Urinary bladder (tissue), 3 donors: ENCODE measurements at regions not wholly inside any gene's neighbourhood (a gene's known extent, or its start where the extent isn't known, plus 50 kb on each side); places are given as distances from the start of the nearest gene placed in this dataset.
A peak's percentile ranks its signal among the peaks of the same experiment; 100 is the strongest.

Source experiments
- DNase-seq: peaks from one replicate; pipeline ENCODE4 v3.0.0-alpha.2; 2015; ENCODE audit errors: extremely low spot score
- H3K27ac ChIP-seq: one replicate; pipeline ENCODE4 v1.5.1; 2013; ENCODE audit warnings: low read depth, mild to moderate bottlenecking, moderate library complexity
- H3K36me3 ChIP-seq: one replicate; pipeline ENCODE4 v1.6.1; 2013; ENCODE audit warnings: mild to moderate bottlenecking, moderate library complexity; ENCODE audit not compliant: insufficient read depth
- H3K4me1 ChIP-seq: one replicate; pipeline ENCODE4 v1.6.1; 2013; ENCODE audit warnings: mild to moderate bottlenecking, moderate library complexity; ENCODE audit not compliant: insufficient read depth
- H3K4me3 ChIP-seq: one replicate; pipeline ENCODE4 v1.5.1; 2013; ENCODE audit warnings: low read depth, low read length
- WGBS: extraction: QIAGEN DNeasy Blood & Tissue Kit; methylation state at CpG from one replicate; pipeline ENCODE4 v1.1.7; 2013; 5-methylcytosine and 5-hydroxymethylcytosine counted together
- donor health status: healthy with polysubstance abuse.
- donor health status: healthy.

DNA sequence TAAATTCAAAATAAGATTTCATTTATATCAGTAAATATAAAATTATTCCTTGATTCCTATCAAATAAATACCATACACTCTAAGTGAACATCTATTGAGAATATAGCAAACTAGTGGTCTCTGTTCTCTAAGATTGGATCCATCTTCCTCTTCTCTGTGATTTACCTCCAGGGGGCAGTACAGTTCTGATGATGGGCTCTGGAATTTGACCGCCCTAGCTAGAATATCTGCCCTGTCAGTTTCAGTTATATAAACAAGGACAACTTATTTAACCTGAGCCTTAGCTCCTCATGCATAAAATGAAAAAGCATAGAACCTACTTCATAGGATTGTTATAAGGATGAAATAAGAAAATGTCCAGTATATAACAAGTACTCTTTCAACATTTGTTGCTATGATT lies 171.1 kb upstream of the CCDC54 start:
- Histone ChIP-seq H3K36me3 (no peaks in the 10 kb centered on the region), H3K4me1 (no peaks in the 10 kb centered on the region), H3K27ac (no peak overlapping the region), H3K4me3 (no peak overlapping the region)
- no peak for DNase-seq
- WGBS: 68% methylated on average over 1 of the region's 1 CpG

DNA sequence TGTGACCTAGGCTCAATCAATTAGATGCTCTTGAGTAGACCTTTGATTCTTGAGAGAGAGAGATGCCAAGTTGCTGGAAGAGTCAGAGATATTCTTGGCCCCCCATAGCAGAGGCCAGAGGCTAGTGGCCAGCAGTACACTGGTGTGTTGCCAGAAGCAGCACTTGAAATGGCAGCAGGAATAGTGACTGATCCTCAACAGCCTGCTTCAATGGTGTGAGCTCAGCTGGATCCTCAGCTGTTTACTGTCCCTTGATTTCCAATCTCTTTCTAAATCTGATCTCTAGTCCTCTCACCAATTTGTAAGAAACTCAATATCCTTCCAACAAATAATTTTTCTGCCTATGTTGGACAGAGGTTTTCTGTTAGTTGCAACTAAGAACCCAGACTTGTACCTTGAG lies 170.3 kb upstream of the CCDC54 start:
- no peak for DNase-seq
- no peak overlapping the region for H3K4me3 ChIP-seq
- H3K4me1 ChIP-seq: no peaks in the 10 kb centered on the region
- no peak overlapping the region for H3K27ac ChIP-seq
- H3K36me3 ChIP-seq: no peaks in the 10 kb centered on the region

DNA sequence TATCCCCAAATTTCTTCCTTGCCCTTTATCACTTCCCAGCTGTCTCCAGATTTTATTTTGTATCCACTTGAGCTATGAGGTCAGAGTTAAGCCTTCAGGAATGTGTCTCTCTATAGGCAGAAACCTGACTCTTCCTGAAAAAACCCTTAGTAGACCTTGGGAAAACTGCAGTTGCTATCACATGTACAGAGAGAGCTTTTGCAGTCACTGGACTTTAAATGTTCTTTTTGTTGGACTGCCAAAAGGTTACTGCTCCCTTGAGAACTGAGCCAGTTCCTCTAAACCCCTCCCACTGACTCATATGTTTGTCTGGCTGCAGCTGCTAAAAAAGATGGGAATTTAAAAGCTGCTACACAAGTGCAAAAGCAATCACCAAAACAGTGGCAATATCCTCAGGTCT lies 169.1 kb upstream of the CCDC54 start:
- no peaks in the 10 kb centered on the region for H3K4me1 ChIP-seq
- H3K27ac ChIP-seq: no peak overlapping the region
- H3K36me3 ChIP-seq: no peaks in the 10 kb centered on the region
- peak; percentile 80 for DNase-seq
- no peak overlapping the region for H3K4me3 ChIP-seq

DNA sequence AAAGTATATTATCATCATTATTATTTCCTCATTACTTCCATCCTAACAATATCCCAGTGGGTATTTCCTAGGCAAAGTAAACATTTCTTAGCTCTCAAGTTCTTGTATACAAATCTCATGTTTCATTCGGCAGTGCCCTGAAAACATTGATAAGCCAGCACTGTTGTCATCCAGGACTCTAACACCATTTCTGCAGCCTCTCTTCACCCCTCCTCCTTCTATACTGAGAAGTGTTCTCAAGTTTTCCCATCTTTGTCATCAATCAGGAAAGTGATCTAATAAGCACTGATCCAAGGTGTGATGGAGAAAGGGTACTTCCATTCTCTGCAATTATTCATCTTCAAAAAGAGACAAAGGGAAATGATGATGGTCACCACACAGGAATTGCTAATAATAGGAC lies 168.4 kb upstream of the CCDC54 start:
- no peak overlapping the region for H3K4me3 ChIP-seq
- no peak for DNase-seq
- 27% methylated on average over 1 of the region's 1 CpG for WGBS
- no peaks in the 10 kb centered on the region for H3K36me3 ChIP-seq
- H3K27ac ChIP-seq: no peak overlapping the region
- H3K4me1 ChIP-seq: no peaks in the 10 kb centered on the region

DNA sequence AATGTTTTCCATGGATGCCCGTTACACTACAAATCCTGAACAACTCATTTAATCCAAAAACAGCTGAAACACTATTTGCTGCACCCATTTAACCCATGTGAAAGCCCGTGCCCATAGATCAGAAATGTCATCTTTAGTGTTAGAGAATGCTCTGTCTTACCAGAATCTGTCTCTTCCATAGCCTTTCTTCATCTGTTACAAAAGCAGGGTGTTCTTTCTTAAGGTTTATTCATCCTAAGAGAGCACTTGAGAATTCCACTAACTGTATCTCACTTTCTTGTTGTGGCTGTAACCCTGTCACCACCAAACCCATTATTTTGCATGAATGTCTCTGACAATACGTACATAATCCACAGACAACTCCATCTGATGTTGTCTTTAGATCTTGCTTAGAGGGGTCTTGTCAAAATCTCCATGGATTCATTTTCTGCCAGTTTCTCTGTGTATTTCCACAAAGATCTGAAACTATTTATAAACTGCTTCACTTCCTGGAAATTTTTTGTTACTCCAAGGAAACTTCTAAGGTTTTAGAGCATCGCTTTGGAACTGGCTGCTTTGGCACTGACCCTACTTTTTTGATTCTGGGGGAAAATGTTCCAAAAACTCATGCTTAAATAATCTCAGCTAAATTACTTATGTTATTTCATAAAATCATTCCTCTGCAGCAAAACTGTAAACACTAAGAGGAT lies 167.8 kb upstream of the CCDC54 start:
- 60% methylated on average over 4 of the region's 4 CpGs for WGBS
- no peak overlapping the region for H3K4me3 ChIP-seq

DNA sequence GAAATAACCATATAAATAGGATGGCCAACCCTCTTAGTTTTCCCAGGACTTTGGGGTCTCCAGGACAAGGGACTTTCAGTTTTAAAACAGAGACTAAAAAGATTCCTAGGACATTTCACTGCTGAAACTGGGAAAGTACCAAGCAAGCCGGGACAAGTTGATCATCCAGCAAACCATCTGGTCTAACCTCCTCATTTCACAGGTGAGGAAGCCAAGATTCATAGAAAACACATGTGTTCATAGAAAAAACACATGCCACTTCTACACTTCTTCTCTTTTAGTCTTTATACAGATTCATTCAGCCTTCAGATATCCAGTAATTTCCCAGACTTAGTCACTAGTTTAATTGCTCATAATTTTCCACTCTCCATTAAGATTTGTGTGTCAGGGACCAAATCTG lies 165.6 kb upstream of the CCDC54 start:
- 80% methylated on average over 1 of the region's 1 CpG for WGBS
- Histone ChIP-seq H3K36me3 (no peaks in the 10 kb centered on the region), H3K27ac (no peak overlapping the region), H3K4me3 (no peak overlapping the region), H3K4me1 (no peaks in the 10 kb centered on the region)
- DNase-seq: no peak

More for the DNA sequence above, 167.8 kb upstream of the CCDC54 start:
- DNase-seq: no peak
- Histone ChIP-seq H3K36me3 (no peaks in the 10 kb centered on the region), H3K4me1 (no peaks in the 10 kb centered on the region), H3K27ac (peak overlapping the region; percentile 23)

DNA sequence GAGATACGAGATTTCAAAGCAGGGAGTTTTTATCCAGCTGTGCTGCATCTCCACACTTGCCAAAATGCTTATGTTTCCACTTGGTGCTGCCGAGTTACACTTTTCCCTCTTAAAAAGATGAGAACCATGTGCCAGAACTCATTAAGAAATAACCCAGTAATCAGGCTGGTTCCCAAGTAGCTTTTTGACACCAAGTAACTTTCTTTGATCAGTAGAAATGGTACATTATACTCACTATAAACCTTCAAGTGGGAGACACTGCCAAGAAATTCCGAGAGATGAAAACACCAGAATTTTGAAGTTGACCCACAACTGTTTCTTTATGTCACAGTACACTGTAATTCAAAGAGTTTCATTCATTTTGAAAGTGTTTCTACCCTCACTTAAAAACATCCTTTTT lies 164.6 kb upstream of the CCDC54 start:
- WGBS: 32% methylated on average over 3 of the region's 3 CpGs
- H3K4me3 ChIP-seq: no peak overlapping the region
- DNase-seq: no peak
- H3K27ac ChIP-seq: no peak overlapping the region
- no peaks in the 10 kb centered on the region for H3K4me1 ChIP-seq
- H3K36me3 ChIP-seq: no peaks in the 10 kb centered on the region

DNA sequence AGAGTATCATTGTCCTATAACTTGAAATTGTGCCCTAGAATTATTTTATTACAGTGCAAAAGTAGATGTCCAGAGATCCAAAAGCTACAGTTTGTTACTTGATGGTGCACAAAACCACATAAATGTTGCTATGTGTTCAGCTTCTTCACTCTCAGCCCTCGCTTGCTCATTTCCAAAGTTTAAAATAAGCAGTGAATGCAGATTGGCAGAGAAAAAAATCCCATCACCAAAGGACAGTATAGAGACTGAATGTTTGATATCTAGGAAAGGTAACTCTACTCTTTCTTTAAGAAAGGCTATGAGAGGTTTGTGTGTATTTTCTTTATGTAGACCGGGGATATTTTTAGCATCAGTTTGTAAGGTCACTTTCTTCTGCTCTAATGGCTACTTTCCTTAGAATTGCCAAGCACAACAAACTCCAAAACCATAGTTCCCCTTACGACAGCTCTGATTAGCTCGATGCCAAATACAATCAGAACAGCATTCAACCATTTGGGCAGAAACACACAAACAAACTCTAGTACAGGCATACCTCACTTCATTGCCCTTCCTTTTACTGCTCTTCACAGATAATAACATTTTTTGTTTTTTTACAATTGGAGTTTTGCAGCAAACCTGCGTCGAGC lies 164.1 kb upstream of the CCDC54 start:
- WGBS: 71% methylated on average over 6 of the region's 6 CpGs
- no peak overlapping the region for H3K27ac ChIP-seq
- no peaks in the 10 kb centered on the region for H3K36me3 ChIP-seq
- no peak overlapping the region for H3K4me3 ChIP-seq
- no peak for DNase-seq
- H3K4me1 ChIP-seq: no peaks in the 10 kb centered on the region

DNA sequence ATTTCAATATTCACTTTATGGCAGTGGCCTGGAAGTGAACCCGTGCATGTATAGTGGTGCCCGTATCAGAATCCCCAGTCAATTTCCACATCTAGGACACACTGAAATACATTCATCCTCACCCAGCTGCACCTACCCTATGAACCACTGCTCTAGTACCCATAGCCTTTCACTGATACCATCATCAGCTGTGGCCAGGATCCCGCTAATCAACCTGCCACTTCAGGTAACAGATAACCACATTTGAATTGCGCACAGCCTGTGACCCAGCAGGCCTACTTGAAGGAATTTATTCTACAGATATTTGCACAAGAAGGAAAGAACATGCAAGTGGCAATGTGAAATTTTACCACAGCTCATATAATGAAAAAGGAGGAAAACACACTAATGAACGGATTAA lies 161.0 kb upstream of the CCDC54 start:
- Histone ChIP-seq H3K4me1 (no peaks in the 10 kb centered on the region), H3K27ac (no peak overlapping the region), H3K36me3 (no peaks in the 10 kb centered on the region), H3K4me3 (no peak overlapping the region)
- DNase-seq: no peak
- WGBS: 96% methylated on average over 5 of the region's 5 CpGs

DNA sequence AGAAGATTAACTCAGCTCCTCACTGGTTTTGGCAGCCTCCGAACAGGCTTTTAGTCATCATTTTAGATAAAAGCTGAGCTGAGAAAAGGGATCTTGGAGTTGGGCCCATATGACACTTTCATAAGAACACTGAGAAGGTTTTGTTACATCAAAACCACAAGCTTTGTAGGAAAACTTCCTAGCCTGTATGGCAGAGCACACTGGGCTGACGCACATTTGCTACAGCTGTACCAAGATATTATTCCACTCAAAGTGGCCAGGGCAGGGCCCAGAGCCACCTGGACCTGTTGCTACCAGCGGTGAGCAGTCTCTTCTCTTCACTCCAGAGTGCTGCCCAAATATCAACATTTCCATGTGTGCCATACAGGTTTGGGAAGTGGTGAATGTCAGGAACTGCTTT lies 160.5 kb upstream of the CCDC54 start:
- Histone ChIP-seq H3K27ac (no peak overlapping the region), H3K4me1 (no peaks in the 10 kb centered on the region), H3K4me3 (no peak overlapping the region), H3K36me3 (no peaks in the 10 kb centered on the region)
- DNase-seq: no peak
- 68% methylated on average over 3 of the region's 3 CpGs for WGBS

DNA sequence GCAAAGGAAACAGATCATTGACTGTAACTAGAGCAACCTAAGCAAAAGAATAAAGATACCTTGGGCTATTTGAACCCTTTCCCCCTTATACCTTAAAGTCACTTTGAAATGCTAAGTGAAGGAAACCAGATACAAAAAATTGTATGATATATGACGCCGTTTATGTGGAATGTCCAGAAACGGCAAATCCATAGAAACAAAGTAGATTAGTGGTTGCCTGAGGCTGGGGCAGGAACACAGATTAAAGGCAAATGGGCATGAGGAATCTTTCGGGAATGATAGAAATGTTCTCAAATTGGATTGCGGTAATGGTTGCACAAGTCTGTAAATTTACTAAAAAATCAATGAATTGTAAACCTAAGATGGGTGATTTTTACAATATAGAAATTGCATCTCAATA lies 160.1 kb upstream of the CCDC54 start:
- Histone ChIP-seq H3K4me3 (no peak overlapping the region), H3K36me3 (no peaks in the 10 kb centered on the region), H3K4me1 (no peaks in the 10 kb centered on the region), H3K27ac (no peak overlapping the region)
- DNase-seq: no peak
- WGBS: 80% methylated on average over 5 of the region's 5 CpGs

DNA sequence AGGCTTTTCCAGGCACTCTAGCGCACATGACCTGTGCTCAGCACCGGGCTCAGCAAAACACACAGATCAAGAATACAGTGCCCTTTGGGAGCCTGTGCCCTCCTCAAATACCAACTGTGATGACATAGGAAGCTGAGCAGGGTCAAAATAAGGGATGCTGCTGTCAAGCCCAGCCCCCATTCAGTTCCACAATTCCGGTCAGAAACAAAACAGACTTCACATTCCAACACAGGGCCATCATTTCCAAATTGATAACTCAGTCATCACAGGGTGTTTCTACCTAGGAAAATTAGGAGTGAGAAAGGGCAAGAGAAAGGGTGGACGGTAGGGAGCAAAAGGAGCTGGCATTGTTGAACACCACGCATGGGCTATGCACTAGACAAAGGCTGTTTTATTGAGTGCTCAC lies 158.4 kb upstream of the CCDC54 start:
- no peak for DNase-seq
- no peaks in the 10 kb centered on the region for H3K4me1 ChIP-seq
- no peaks in the 10 kb centered on the region for H3K36me3 ChIP-seq
- H3K4me3 ChIP-seq: no peak overlapping the region
- H3K27ac ChIP-seq: no peak overlapping the region
- WGBS: 87% methylated on average over 5 of the region's 5 CpGs

DNA sequence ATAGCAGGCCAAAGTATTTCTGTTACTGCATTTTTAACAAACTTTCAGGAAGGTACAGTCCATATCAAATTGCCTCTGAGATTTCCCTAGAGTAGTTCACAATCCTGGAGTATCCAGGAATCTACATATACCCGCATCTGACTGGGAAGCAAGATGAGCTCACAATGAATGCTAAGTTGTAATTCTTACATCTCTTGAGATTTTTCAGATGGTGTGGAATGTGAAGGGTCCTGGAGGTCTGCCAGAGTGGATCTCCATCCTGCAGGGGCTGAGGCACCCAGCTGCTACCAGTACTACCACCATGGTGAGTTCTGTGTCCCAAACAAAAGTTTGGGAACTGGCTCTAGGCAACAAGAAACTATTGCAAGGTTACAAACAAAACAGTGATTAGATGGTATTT lies 156.7 kb upstream of the CCDC54 start:
- H3K36me3 ChIP-seq: no peaks in the 10 kb centered on the region
- no peak overlapping the region for H3K27ac ChIP-seq
- H3K4me1 ChIP-seq: no peaks in the 10 kb centered on the region
- DNase-seq: no peak
- whole genome bisulfite sequencing: 91% methylated on average over 1 of the region's 1 CpG
- no peak overlapping the region for H3K4me3 ChIP-seq

DNA sequence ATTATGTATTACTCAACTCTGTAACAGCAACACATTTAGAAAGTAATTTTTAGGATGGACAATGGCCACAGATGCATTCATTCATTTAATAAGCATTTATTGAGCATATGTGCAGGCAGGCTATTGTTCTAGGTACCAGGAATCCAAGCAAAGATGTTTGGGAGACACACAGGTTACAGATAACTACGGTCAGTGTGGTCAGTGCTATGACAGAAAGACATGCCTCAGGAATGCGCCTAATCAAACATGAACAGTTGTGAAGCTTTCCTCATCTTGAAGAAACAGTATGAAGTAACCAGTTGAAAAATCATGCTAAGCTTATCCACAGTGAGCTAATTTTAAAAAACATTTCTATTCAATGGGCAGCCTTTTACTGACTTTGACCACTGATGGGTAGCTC lies 155.4 kb upstream of the CCDC54 start:
- Histone ChIP-seq H3K4me3 (no peak overlapping the region), H3K36me3 (no peaks in the 10 kb centered on the region), H3K4me1 (no peaks in the 10 kb centered on the region), H3K27ac (no peak overlapping the region)
- no peak for DNase-seq
- WGBS: 92% methylated on average over 2 of the region's 2 CpGs

DNA sequence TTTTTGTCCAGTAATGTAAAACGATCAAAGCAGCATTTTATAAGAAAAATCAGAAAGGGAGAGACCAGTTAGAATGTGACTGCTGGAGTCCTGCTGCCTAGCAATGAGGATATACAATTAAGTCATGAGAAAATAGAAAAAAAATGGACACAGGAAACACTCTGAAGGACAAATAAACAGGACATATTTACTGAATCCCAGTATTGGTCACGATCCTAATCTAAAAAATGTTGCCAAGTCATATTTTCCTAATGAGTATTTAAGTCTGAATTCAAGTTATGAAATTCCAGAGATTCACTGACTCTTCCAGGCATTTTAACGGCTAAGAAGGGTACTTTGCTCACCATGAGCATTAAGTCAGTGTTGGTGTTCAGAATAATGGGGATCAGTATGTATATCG lies 154.3 kb upstream of the CCDC54 start:
- H3K4me3 ChIP-seq: no peak overlapping the region
- WGBS: 59% methylated on average over 4 of the region's 4 CpGs
- no peak overlapping the region for H3K27ac ChIP-seq
- no peaks in the 10 kb centered on the region for H3K4me1 ChIP-seq
- H3K36me3 ChIP-seq: no peaks in the 10 kb centered on the region
- DNase-seq: no peak
